ENCODE measurements at regions not wholly inside any gene's neighbourhood (a gene's known extent, or its start where the extent isn't known, plus 50 kb on each side); places are given as distances from the start of the nearest gene placed in this dataset.

DNA sequence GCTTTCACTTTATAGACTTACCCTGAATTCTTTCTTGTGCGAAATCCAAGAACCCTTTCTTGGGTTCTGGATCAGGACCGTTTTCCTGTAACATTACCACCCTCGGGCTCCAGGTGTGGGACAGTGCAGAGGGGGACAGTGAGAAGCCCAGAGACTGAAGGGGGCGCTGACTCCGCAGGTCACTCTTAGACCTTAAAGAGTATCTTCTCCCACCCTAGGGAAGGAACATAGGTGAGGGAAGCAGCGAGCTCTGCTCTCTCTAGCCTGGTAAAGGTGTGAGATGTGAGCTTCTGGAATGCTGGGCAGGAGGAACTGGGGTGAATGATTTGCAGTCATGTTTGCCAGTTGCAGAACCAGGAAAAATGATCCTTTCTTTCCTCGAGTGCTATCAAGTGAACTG is 80.8 kb upstream of the ZNF507 start:
- DNase-seq, result no peak

DNA sequence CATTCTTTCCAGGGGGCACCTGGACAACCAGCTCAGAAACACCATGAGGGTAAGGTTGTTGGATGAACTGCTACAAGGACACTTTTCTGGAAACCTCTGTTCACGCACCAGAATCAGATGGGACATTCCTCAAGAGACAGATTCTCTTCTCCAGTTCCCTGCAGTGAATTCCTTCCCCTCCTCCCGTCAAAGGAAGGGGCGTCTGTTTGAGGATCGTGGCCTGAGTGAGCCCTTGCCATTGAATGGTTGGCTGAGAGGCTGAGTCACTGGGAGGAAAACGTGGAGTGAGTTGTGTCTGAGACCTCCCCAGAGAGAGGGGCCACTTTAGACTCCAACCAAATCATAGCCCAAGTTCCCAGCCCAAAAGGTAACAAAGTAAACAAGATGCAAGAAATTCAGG is 79.4 kb upstream of the ZNF507 start:
- DNase-seq, result no peak

DNA sequence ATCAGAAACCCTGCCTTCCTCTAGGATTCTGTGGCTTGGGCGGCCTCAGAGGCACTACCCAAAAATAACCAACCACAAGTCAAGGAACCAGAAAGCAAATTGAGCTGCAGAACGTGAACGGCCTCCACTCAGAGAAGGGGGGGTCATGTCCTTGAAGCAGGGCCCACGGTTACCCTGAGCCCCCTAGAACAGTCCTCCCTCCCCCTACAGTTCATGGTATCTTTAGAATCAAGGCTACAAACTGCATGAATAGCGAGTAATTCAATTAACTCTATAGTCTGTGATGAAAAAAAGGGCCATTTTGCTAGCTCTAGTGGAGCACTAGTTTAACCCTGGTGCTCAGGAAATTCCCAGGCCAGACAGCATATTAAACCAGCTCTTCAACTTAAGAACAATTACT is 79.0 kb upstream of the ZNF507 start:
- no peak for DNase-seq

DNA sequence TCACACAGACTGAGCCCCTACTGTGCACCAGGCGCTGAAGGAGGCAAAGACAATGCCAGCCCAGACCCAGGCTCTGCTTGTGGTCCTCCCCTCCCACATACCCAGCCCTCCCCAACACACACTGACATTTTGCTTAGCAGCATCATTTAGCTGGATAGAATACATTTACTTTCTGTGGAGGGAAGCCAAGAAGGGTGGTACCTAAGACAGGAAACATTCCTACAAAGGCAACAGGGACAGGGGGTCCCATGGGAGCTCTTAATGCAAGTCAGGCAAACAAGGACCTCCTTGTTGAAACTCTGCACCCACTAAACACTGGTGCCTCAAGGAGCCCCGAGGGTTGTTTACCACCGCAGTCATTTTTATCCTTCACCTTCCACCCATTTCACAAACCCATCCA is 77.0 kb upstream of the ZNF507 start:
- no peak for DNase-seq

DNA sequence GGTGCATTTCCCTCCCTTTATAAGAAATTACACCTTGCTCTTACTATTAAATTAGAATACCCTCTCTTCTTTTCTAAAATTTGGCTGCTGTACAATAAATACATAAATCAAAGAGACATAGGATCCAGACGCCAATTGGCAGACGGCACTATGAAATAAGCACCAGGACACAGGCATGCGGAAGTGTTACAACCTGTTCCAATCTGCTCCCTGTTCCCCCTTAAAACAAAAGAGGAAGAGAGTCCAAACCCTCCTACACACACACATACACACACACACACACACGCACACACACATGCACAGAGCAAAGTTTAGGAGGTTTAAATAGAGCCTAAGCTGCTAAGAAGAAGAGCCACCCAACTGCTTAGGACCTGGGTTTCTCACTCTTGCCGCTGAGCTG is 75.6 kb upstream of the ZNF507 start:
- no peak for DNase-seq

DNA sequence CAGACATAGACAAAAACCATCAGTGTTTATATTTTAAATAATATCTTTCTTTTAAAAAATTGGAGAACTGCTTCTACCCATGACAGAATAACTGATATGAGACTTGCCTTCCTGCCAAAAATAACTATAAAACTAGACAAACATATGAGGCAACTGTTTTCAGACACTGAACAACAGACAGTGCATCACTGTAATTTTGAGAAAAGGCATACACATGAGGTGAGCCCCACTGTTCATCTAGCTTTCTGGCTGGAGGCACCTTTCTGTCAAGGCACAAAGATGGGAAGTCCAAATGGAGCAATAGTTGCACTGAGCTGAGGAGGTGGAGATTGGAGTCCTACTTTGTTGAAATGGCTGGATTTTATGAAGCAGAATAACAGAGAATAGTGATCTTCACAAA is 71.9 kb upstream of the ZNF507 start:
- no peak for DNase-seq

DNA sequence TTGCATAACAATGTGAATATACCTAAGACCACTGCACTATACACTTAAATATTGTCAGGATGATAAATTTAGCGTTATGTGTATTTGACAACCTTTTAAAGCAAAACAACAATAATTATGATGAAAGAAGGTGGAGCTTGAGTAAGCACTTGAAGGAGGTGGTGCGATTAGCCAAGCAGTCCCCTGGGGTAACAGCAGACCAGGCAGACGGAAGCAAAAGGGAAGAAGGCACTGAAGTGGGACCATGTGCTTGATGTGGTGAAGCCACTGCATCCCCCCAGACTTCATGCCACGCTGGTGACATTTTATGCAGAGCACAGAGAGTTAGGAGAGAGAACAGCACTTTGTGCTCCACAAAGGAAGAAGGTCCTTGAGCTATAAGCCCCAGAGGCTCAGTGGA is 58.3 kb upstream of the ZNF507 start:
- DNase-seq, result no peak

DNA sequence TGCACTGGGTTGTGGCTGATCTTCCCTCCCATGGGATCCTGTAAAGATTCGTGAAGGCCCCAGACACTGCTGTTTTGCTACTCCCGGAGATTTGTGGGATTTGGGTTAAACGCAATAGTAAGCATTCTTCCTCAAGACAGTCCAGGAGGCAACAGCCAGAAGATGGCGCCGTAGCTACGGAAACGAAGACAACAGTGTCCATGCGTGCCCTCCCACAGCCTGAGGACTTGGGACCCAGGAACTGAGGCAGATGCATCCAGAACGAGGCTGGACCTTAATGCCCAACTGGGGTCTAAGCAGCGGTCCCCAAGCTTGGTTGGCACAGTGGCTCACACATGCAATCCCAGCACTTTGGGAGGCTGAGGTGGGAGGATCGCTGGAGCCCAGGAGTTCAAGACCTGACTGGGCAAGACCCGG is 57.6 kb upstream of the ZNF507 start:
- DNase-seq, result peak; percentile 7

DNA sequence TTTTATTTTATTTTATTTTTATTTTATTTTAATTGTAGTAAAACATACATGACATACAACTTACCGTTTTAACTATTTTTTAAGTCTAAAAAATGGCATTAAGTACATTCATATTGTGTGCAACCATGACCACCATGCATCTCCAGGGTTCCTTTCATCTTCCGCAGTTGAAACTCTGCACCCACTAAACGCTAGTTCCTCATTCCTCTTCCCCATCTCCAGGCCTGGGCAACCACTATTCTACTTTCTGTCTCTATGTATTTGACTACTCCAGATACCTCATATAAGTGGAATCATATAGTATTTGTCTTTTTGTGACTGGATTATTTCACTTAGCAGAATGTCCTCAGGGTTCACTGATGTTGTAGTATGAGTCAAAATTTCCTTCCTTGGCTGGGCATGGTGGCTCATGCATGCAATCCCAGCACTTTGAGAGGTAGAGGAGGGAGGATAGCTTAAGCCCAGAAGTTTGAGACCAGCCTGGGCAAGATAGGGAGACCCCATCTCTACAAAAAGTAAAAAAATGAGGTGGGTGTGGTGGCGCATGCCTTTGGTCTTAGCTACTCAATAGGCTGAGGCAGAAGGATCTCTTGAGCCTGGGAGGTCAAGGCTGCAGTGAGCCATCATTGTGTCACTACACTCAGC is 55.7 kb upstream of the ZNF507 start:
- no peak for DNase-seq

DNA sequence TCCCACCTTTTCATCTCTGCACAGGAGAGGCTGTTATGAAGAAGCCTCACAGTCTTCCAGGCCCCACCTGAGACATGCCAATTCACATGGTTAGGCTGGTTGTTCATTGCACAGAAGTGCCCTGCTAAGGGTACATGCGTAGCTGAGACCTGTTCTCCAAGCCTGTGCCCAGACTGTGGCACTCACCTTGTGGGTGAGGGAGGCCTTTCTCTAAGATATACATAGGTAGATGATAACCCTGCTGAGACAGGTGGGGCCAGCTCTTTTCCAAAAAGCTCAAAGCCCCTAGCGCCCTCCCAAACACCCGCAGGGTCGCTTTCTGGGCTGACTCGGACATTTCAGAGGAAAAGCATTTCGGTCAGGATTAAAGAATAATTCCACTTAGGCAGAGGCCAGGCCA is 53.5 kb upstream of the ZNF507 start:
- no peak for DNase-seq

DNA sequence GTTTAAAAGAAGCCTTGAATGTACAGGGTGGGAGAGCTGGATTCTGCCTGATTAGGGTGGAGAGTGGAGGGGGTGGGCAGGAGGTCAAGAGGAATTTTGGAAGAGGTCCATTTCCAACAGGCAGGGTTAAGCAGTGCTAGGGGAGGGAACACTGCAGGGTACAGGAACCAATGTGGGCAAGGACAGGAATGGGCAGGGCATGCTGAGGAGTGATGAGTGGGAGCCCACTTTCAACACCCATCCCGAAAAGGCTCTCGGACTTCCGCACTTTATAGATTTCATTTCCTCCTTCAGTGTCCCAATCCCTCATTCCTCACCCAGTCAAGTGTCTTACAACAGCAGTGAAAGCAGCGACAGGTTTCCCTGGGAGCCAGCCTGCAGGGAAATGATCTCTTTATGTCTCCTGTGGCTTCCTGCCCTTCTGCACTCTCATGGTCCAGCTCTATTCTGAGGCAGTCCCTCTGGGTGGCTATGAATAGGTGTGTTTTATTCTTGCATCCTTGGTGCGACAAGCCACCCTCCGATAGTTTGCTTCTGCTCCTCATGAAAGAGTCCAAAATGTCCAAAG is 50.5 kb upstream of the ZNF507 start:
- no peak for DNase-seq

Data from CD4-positive, alpha-beta T cell treated with Interleukin-17A for 4 hours (primary cell).